ENCODE measurements at regions not wholly inside any gene's neighbourhood (a gene's known extent, or its start where the extent isn't known, plus 50 kb on each side); places are given as distances from the start of the nearest gene placed in this dataset.

DNA sequence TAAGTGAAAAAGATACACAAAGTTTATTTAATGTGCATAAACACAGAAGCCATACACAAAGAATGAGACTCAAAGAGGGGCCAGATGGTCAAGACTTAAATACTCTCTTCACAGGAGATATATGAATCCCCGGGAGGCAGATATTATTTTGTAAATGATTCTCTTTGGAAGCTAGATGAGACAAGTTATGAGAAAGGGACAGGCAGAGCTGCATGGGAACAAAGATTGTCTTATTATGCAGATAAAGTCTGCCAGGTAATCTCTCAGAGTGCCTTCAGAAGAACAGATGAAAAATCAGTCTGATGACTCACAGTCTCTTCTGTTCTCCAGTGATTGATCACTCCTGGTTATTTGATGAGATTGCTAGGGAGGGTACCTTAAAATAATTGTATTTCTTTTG is 89.0 kb downstream of the NAF1 start:
- TF ChIP-seq, protein P1, sequence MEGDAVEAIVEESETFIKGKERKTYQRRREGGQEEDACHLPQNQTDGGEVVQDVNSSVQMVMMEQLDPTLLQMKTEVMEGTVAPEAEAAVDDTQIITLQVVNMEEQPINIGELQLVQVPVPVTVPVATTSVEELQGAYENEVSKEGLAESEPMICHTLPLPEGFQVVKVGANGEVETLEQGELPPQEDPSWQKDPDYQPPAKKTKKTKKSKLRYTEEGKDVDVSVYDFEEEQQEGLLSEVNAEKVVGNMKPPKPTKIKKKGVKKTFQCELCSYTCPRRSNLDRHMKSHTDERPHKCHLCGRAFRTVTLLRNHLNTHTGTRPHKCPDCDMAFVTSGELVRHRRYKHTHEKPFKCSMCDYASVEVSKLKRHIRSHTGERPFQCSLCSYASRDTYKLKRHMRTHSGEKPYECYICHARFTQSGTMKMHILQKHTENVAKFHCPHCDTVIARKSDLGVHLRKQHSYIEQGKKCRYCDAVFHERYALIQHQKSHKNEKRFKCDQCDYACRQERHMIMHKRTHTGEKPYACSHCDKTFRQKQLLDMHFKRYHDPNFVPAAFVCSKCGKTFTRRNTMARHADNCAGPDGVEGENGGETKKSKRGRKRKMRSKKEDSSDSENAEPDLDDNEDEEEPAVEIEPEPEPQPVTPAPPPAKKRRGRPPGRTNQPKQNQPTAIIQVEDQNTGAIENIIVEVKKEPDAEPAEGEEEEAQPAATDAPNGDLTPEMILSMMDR (IDR thresholded peaks at IDR 0.05) = no peak
- TF ChIP-seq POLR2AphosphoS5 (IDR thresholded peaks at IDR 0.05; ENCODE audit: insufficient read depth in 1 of 2, low read depth in 1 of 2) = no peak
- TF ChIP-seq POLR2A (IDR thresholded peaks at IDR 0.05) = no peak
- no peak overlapping the region for H3K27ac ChIP-seq
- DNase-seq (ENCODE audit: extremely low spot score in 2 of 2) = no peak
- H3K27me3 ChIP-seq = no peaks in the 10 kb centered on the region
- no peaks in the 10 kb centered on the region for H3K36me3 ChIP-seq
- no peak overlapping the region for H3K4me3 ChIP-seq
- H3K9me3 ChIP-seq = no peaks in the 10 kb centered on the region
- intact Hi-C loops (cut with DNase I) = no loop called here
- H3K4me1 ChIP-seq = no peaks in the 10 kb centered on the region

DNA sequence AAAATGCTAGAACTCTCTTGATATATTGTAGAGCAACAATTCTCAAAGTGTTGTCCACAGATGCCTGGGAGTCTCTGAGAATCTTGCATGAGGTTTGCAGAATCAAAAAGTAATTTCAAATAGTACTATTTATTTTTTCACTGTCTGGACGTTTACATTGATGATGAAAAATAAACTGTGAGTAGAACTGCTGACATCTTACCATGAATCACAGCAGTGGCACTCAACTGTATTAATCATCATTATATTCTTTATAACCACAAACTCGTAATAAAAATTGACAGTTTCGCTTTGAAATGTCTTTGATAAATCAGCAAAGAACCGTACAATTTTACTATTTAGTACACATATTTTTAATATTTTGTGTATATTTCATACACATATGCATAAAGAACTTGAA is 94.5 kb downstream of the NAF1 start:
- no peak overlapping the region for H3K27ac ChIP-seq
- H3K9me3 ChIP-seq = no peaks in the 10 kb centered on the region
- no peaks in the 10 kb centered on the region for H3K4me1 ChIP-seq
- intact Hi-C loops (cut with DNase I) = no loop called here
- H3K36me3 ChIP-seq = no peaks in the 10 kb centered on the region
- DNase-seq (ENCODE audit: extremely low spot score in 2 of 2) = no peak
- no peak overlapping the region for H3K4me3 ChIP-seq
- TF ChIP-seq, protein P1 (IDR thresholded peaks at IDR 0.05) = no peak
- no peak for TF ChIP-seq POLR2AphosphoS5 (IDR thresholded peaks at IDR 0.05; ENCODE audit: insufficient read depth in 1 of 2, low read depth in 1 of 2)
- TF ChIP-seq POLR2A (IDR thresholded peaks at IDR 0.05) = no peak
- H3K27me3 ChIP-seq = no peaks in the 10 kb centered on the region

DNA sequence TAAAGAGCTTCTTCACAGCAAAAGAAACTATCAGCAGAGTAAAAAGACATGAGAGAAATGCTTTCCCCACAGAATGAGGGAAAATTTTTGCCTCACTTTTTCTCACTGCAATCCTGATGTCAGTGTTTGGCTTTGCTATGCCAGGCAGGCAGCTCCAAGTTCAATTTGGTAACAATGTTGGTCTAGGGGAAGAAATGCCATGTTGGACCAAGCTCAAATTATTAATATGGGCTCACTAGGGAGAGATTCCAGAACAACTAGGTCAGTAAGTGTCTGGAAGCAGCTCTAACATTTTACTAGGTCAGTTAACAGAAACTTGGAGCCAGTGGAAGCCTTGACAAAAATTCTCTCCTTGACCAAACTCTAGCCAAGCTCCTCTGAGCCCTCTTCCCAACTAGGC is 95.4 kb downstream of the NAF1 start:
- Histone ChIP-seq H3K4me3 (no peak overlapping the region), H3K9me3 (no peaks in the 10 kb centered on the region), H3K27me3 (no peaks in the 10 kb centered on the region), H3K36me3 (no peaks in the 10 kb centered on the region), H3K27ac (no peak overlapping the region), H3K4me1 (no peaks in the 10 kb centered on the region)
- intact Hi-C loops (cut with DNase I) = no loop called here
- TF ChIP-seq POLR2AphosphoS5 (IDR thresholded peaks at IDR 0.05; ENCODE audit: insufficient read depth in 1 of 2, low read depth in 1 of 2) (no peak), POLR2A (IDR thresholded peaks at IDR 0.05) (no peak)
- TF ChIP-seq, protein P1 (IDR thresholded peaks at IDR 0.05) = no peak
- no peak for DNase-seq (ENCODE audit: extremely low spot score in 2 of 2)

DNA sequence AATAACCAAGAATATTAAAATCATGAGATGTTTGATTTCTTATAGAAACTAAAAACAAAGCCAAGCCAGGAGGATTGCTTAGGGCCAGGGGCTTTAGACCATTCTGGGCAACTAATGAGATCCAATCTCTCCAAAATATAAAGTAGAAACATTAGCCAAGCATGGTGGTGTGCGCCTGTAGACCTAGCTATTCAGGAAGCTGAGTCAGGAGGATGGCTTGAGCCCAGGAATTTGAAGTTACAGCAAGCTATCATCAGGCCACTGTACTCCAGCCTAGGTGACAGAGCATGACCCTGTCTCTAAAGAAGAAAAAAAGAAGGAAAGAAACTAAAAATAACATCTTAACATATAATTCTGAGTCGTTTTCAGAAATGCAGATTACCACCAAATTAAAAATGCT is 96.7 kb downstream of the NAF1 start:
- Histone ChIP-seq H3K9me3 (no peaks in the 10 kb centered on the region), H3K27me3 (no peaks in the 10 kb centered on the region), H3K36me3 (no peaks in the 10 kb centered on the region), H3K27ac (no peak overlapping the region), H3K4me1 (no peaks in the 10 kb centered on the region), H3K4me3 (no peak overlapping the region)
- TF ChIP-seq, protein P1 (IDR thresholded peaks at IDR 0.05) = no peak
- TF ChIP-seq POLR2A (IDR thresholded peaks at IDR 0.05) (no peak), POLR2AphosphoS5 (IDR thresholded peaks at IDR 0.05; ENCODE audit: insufficient read depth in 1 of 2, low read depth in 1 of 2) (no peak)
- no peak for DNase-seq (ENCODE audit: extremely low spot score in 2 of 2)
- intact Hi-C loops (cut with DNase I) = no loop called here

DNA sequence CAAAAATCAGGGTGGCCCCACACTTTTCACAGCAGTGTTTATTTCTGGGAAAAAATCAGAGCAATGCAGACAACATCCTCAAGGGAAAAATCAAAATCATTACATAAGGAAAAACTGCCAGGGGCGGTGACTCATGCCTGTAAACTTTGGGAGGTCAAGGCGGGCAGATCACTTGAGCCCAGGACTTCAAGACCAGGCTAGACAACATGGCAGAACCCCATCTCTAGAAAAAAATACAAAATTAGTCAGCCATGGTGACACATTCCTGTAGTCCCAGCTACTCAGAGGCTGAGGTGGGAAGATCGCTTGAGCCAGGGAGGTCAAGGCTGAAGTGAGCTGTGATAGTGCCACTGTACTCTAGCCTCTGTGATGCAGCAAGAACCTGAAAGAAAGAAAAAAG is 102.8 kb downstream of the NAF1 start:
- Histone ChIP-seq H3K27me3 (no peaks in the 10 kb centered on the region), H3K4me1 (no peaks in the 10 kb centered on the region), H3K36me3 (no peaks in the 10 kb centered on the region), H3K4me3 (no peak overlapping the region), H3K9me3 (no peaks in the 10 kb centered on the region), H3K27ac (no peak overlapping the region)
- TF ChIP-seq, protein P1 (IDR thresholded peaks at IDR 0.05) = no peak
- TF ChIP-seq POLR2A (IDR thresholded peaks at IDR 0.05) (no peak), POLR2AphosphoS5 (IDR thresholded peaks at IDR 0.05; ENCODE audit: insufficient read depth in 1 of 2, low read depth in 1 of 2) (no peak)
- no peak for DNase-seq (ENCODE audit: extremely low spot score in 2 of 2)
- intact Hi-C loops (cut with DNase I) = no loop called here

All from vagina (tissue), 2 donors.